Activated effector memory CD4-positive, alpha-beta T cell treated with anti-CD3 and anti-CD28 coated beads, Interleukin-2, amount 50 U/mL, for 16 hours (primary cell): ENCODE measurements at regions not wholly inside any gene's neighbourhood (a gene's known extent, or its start where the extent isn't known, plus 50 kb on each side); places are given as distances from the start of the nearest gene placed in this dataset.
"Not testable (repeated sequence)": the region's sequence is repeated elsewhere in the genome, so short reads cannot be mapped to it uniquely, and the experiment has no call there.

Source experiments
- DNase-seq: peaks from one replicate; pipeline ENCODE4 v3.0.0-alpha.2; 2020

DNA sequence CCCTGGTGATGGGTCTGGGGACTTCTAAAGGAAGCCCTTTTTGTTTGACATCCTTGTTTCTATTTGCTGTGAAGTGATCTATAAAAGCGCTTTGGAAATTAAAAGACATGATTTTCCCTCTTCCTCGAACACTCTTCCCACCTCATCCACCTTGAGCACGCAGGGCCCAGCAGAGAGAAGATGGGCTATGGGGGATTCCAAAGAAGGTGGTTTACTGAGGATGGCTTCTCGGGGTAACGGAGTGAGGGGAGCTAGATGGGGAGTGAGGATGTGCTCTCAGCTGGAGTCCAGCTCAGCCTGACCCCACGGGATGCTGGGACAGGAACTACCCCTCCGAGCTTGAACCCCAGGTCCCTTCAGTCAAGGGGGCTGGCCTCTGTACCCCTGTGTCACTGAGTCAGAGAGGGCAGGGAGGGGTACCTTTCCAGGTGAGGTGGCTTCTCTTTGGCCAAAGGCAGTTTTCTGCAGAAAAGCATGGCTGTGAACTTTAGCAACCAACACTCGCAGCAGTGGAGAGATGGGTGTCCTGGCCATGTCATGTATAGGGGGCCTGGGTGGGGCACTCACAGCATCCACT, 180.7 kb upstream of the SMAD3 start:
- DNase-seq: peak; percentile 60

DNA sequence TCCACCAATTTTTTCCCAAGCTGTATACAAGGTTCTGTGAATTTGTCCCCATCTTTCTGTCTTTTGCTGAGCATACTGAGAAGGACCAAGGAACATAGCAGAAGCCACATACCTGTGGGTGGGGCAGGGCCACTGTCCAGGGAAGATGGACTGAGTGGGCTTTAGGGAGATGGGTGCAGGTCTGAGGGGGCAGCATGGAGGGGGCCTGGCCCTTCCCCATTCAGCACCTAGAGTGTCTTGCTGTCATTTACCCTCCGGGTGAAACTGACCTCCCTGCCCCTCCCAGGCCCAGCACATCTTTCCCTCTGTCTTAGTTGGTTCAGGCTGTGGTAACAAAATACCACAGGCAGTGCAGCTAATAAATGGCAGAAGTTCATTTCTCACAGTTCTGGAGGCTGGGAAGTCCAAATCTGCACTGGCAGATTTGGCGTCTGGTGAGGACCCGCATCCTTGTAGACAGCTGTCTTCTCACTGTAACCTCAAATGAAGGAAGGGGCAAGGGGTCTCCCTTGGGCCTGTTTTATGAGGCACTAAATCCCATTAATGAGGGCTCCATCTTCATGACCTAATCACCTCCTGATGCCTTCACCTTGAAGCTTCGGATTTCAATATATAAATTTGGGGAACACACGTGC, 180.0 kb upstream of the SMAD3 start:
- peak; percentile 19 for DNase-seq

DNA sequence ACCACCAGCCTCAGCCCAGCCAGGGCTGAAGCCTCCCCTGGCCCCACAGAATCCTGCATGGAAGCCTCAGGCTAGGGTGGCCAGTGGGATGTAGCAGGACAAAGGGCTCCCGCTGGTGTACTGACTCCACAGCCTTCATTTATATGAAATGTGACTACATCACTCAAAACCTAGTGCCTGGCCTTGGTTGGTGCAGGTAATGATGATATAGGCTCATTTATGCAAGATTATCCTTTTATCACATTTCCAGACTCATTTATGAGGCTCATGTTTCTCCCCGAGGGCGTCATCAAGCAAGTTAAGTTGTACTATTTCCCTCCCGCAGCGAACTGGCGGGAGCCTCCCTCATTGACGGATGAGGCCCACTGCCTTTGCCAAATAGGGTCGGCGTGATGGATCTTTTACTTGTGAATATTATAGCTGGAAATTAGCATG, 179.1 kb upstream of the SMAD3 start:
- no peak for DNase-seq

DNA sequence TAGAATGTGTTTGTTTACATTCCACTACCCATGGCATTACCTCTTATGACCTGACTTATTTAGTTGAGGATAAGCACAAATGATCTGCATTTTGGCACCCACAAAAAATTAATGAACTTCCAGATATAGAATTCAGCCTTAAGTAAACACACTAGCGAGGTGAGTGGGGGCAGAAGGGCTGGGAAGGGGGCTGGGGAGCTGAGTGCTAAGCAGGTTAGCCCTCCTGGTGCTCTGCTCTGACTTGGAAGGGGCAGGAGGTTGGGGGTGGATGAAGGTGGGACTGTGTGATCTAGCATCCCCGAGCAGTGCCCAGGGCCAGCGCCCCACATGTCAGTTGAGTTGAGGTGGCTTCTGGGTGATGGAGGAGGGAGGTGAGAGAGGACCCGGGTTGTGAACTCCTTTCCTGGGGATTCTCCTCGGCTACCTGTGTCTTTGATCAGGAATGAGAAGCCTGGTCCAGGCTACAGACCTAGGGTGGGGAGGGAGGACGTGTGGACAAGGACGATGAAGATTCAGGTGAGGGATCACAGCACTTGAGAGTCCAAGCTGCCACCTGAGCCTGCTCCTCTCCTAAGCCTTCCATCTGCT, 178.6 kb upstream of the SMAD3 start:
- DNase-seq: no peak

DNA sequence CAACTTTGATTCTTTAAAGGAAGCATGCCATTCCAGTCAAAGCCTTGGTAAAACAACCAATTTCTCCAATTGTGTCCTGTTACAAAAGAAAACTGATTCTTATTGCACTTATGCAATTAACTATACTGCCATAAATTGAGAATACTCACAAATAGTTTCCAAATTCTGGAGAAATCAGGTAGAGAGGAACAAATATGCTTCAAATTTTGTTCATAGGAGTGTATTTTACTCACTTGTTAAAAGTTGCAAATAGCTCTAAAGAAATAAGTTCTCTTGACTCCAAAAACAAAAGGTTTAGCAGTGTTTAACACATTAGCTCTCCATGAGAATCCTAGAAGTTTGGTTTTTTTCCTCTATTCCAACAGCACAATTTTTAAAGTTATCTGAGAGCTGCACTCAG, 176.1 kb upstream of the SMAD3 start:
- not testable (repeated sequence) for DNase-seq

DNA sequence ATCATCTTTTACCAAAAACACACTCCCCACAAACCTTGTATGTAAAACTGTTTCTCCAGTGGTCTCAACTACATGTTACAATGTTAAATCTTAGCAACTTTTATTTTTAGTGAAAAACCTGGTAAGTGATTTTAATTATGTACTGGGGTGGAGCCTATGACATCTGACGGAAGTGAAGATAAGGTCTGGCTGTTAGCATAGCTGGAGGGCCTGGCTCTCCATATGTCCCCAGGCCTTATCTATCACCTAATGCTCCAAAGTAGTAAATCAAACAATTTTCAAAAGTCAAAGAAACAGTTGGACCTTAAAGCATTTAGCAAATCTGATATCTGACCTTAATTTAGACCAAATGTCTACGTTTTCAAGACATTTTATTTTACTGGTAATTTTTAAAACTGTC, 173.6 kb upstream of the SMAD3 start:
- DNase-seq: no peak

DNA sequence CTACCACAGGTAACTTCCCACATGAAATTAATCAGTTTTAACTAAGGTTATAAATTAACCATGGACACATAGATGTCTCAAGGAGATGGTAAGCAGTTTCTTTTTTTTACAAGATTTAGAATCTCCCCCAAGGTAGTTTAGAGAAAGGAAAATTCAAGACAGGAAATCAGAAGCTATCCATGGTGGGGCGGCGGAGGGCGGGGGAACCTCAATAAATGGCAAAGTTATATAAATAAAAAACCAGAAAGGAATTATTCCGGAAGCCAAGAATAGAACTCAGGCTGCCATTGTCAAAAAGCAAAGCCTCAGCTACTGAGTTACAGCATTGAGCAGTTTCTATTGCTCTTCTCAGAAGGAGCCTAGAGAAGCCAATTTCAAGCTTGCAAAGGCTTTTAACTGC, 172.1 kb upstream of the SMAD3 start:
- no peak for DNase-seq

DNA sequence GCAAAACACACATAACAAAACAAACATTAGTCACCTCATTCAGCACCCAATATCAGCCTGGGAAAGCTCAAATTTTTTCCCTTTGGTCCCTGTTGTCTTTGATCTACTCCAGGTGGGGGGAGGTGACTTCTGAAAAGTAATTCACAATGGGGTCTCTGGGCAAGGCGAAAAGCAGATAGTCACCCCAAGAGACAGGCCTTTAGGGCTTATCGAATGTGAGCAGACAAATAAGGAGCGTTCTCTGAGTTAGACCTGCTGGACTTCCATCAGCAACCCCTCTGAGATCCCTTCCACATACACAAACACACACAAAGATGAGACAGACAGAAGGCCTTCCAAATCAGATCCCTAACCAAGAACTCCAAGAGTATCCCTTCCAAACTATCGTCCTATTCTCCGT, 171.0 kb upstream of the SMAD3 start:
- DNase-seq: no peak

DNA sequence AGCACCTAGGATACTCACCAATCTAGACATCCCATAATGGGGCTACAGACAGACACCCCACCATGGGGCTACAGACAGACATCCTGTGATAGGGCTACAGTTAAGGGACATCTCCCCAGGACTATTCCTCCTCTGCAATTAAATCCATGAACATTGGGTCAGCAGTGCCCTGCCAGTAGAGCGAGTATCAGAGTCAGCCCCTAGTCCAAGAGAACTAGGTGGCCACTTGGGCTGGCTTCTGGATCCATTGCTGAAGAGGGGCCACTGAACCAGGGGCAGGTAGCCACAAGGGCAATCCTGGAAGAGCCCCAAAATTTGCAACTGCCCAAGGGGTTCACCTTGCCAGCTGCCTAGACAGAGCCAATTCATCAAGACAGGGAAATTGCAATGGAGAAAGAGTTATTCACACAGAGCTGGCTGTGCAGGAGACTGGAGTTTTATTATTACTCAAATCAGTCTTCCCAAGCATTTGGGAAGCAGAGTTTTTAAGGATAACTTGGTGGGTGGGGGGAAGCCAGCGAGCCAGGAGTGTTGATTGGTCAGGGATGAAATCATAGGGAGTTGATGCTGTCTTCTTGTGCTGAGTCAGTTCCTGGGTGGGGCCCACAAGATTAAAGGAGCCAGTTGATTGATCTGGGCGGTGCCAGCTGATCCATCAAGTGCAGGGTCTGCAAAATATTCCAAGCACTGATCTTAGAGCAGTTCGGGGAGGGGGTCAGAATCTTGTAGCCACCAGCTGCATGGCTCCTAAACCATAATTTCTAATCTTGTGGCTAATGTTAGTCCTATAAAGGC, 170.2 kb upstream of the SMAD3 start:
- DNase-seq: peak; percentile 42

DNA sequence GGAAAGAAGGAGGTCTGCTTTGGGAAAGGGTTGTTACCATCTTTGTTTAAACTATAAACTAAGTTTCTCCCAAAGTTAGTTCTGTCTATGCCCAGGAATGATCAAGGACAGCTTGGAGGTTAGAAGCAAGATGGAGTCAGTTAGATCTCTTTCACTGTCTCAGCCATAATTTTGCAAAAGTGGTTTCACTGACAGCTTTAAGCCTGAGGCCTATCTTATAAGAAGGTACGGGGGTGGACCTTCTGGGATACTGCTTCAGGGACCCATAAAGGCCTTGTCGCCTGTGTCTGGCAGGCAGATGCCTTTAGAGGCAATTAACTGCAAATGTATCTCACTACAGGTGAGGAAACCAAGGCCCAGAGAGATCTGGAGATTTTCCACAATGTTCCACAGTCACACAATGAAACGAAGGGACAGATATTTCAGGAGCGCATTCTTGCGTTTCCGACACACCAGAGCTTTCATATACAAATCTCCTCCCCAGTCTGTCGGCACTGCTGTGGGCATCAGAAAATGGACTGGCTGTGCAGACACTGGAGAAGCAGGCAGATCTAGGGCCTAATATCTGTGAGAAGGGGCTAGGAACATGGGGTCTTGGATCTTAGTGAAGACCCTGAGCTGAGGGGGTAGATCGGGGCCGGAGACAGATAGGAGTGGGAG, 169.5 kb upstream of the SMAD3 start:
- peak; percentile 8 for DNase-seq

DNA sequence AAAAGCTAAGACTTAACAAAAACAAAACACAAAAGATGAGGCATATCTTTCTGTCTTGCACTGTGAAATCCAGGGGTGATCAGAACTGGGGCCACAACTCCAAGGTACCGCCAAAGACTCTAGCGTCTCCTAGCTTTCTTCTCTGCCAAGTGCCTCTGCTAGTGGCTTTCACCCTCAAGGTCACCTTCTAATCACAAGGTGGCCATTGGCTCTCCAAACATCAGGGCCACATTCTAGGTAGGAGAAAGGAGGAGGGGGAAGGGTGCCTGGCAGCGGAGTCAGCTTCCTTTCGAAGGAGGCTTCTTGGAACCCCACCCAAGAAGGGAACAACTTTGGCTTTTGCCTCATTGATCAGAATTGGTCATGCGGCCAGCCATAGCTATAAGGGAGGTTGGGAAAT, 168.8 kb upstream of the SMAD3 start:
- peak; percentile 25 for DNase-seq

DNA sequence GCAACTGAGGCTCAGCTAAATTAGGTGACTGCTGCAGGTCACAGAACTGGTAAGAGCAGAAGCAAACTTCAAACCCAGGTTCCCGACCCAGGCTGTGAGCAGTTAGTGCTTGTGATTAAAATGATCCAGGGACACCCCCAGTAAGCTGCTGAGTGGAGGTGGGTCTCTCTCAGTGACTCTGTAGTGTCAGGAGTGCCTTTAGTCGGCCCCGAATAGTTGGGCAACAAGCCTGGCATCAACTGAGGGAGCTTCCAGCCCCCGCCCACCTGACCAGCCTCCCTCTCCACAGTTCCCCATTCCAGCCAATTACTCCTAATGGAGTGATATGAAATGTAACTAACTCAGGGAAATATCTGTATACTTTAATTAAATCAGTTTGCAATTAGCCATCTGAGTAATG, 168.0 kb upstream of the SMAD3 start:
- DNase-seq: peak; percentile 49

DNA sequence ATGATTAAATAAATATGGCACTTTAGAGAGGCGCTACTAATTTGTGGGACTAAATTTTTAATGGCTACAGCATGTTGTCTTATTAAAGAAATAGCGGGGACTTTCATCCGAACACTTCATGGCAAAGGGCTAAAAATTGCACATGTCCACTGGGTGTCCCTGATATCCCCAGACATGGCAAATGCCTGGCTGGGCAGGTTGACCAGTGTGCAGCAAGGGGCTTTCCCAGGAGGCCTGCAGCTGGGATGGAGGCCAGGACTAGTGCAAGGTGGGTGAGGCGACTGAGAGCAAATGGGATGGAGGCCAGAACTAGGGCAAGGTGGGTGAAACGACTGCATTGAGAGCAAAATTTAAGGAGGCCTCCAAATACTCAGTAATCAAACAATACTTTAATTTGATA, 167.4 kb upstream of the SMAD3 start:
- DNase-seq: peak; percentile 59

DNA sequence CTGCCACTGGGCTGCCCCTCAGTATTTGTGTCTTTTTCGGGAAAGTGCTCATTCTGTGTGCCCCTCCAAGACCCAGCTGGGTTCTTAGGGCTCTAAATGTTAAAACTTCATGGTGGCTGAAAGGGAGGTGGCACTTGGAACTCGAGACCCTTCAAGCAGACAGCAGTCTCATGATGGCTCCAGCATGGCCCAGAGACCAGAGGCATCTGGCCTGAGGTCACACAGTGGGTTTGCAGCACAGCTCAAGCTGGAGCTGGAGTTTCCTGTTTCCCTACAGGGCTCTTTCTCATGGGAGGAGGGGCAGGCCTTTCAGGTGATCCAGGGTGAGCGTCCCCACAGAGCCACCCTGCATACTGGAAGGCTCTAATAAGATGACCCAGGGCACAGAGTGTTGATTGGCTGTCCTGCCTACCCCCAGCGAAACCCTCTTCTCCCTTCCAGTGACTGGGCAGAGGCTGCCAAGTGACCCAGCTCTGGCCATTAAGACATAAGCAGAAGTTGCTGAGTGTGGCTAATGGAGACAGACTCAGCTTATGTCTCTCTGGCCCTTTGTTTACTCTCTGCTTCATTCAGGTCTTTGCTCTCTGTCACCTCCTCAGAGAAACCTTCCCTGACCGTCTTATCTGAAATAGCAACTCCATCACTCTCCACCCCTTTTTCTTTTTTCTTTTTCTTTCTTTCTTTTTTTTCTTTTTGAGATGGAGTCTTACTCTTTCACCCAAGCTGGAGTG, 166.6 kb upstream of the SMAD3 start:
- DNase-seq: peak; percentile 55

DNA sequence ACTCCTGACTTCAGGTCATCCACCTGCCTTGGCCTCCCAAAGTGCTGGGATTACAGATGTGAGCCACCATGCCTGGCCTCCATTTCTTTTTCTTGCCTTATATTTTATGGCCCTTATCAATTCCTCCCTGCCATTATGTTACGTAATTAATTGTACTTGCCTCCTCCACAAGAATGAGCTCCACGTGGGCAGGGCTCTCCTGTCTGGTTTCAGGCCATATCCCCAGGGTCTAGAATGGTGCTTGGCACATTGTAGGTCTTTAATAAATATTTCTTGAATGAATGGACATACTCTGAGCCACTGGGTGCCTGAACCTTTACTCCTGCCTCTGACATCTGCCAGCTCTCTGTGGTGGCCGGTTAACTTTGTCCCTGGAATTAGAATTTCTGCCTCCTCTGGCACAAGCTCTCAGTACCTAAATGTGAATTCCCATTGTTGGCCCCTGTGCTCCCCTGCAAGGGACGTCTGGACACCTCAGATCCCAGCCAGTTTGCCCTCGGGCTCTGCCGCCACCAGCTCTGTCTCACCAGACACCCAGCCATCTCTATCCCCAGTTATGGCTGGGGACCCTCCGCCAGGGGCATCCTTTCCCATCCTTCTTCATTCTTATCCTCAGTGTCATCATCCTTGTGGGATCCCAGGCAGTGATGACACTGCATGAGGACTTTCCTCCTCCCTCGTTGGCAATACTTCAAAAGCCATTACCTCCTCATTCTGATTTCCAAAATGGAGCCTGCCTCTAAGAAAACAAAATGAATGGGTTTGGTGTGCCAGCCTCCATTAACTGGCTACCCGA, 165.6 kb upstream of the SMAD3 start:
- DNase-seq: peak; percentile 22

DNA sequence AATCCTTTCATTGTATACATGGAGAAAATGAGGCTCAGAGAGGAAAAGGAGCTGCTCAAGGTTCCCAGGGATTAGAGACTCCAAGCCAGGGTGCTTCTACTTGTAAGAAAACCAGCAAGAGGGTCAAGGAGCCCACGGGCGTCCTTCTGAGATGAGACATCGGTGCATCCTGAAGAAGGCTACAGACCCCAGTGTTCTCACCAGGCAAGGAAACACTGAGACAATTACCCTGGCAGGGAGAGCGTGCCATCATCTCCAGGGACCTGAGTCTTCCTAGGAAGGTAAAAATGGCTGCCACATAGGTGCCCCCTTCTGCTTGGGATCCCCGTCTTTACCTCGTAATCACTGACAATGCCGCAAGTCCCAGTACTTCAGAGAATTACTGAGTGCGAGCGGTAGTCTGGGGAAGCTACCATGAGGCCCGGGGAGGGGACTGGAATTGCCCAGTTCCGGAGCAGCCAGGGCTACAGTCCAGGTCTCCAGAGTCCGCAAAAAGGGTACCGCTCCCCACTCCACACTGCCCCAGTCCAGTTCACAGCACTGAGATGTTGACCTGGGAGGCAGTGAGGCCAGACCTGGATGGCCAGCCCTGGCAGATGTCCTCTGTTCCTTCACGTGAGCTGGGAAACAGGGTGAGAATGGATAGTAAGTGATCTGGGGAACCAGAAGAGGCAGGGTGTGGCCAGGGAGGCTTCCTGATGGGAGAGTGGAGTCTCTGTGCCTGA, 164.7 kb upstream of the SMAD3 start:
- peak; percentile 37 for DNase-seq

DNA sequence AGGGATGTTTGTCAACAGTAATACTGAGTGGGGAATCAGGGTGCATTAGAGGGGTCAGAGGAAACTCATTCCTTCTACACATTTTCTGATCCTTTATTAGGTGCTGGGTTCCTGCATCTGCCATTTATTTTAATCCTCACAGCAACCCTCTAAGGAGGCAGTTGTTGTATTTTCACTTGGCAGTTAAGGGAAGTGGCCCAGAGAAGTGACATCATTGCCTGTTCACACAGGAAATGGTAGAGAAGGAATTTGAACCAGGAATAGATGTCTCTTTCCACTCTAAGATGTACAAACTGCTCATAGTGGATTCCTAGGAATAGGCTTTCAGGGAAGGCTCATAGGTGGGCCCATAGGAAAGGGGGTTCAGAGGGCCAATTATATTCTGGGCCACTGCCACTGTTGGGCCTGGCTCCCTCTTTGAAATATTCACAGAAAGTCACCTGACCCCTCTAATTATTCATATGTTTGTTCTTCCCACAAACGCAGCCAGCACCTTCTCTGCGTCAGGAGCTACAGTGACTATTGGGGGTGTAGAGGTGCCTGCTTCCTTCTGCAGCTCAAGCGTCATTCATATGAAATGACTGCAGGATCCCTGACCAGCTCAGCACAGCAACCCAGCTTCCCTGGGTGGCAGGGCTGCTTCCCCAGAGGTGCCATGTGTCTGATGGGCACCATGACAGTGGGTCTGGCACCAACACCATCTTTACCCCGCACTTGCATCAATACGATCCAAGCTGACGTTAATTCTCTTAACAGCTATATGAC, 163.9 kb upstream of the SMAD3 start:
- DNase-seq: no peak

DNA sequence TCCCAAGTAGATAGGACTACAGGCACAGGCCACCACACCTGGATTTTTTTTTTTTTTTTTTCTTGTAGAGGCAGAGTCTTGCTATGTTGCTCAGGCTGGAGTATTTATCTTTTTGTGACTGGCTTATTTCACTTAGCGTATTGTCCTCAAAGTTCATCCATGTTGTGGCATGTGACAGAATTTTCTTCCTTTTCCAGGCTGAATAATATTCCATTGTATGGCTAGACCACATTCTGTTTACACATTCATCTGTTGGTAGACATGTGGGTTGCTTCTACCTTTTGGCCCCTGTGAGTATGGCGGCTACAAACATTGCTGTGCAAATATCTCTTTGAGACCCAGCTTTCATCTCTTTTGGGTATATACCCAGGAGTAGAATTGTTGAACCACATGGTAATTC, 160.2 kb upstream of the SMAD3 start:
- DNase-seq: no peak

DNA sequence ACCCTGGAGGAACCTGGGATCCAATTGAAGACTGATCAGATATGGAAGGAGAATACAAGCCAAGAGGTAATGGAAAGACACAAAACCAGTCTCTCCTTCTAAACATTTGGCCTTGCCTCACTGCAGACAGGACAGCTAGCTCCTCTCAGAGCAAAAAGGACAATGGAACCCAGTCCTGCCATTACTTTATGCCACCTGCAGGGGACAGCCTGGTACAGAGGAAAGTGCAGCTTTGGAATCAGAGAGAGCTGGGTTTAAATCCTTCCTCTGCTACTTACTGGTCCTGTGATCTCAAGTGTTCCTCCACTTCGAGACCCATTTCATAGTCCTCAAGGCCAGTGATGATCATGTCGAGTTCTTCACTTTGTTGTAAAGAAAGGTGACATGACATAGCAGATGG, 159.4 kb upstream of the SMAD3 start:
- DNase-seq: no peak
